RKO (cell line): ENCODE measurements at regions not wholly inside any gene's neighbourhood (a gene's known extent, or its start where the extent isn't known, plus 50 kb on each side); places are given as distances from the start of the nearest gene placed in this dataset.

ENCODE experiments used
- DNase-seq: peaks from one replicate; pipeline ENCODE4 v3.0.0-alpha.2; 2016; ENCODE audit warnings: low spot score

DNA sequence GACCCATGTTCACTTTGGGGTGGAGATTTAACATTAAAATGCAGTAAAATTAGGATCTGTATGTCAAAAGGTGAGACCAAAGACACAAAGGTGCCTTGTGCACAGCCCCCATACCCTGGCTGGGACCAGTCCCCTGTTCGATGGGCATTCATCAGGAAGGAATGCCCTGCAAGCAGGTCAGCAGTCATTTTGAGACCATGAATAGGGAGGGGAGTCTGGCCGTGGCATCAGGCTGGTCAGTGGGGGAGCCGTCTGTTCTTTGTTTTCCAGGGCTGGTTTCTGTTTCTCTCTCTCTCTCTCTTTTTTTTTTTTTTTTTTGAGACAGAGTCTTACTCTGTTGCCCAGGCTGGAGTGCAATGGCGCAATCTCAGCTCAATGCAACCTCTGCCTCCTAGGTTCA, 68.9 kb upstream of the GOLM1 start:
- DNase-seq = no peak

DNA sequence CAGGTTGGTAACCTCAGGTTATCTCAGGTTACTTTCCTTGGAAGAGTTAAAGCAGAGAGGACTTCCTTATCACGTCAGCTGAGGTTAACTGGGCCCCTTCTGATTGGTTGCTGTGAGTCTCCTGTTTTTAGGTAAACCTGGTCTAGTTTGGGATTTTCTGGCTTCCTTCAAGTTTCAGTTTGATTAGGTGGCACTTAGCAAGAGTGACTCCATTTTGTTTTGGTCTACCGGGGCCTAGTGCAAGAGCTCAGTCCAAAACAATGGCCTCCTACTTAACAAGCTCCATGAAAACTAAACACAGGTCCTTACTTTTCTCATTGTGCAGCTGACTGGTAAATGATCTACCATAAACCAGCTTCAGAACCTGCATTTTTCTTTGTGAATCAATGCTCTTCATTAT, 67.2 kb upstream of the GOLM1 start:
- no peak for DNase-seq

DNA sequence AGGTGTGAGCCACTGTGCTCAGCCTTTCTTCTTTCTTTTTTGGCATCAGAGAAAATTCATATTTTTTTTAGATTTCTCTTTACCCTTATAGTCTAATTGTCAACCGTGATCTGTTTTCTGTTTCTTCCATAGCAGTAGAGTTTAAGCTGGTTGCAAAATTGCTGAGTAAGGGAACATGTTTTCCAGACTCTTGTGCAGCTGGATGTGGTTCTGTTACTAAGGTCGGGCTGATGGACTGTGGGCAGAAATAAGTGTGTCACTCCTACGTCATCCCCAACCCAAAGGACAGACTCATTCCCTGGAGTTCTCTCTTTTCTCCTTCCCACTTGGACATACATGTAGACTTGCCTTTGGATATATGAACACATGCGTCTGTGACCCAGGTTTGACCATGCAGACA, 64.1 kb upstream of the GOLM1 start:
- DNase-seq = peak; percentile 32
